GM23338 (cell line): ENCODE measurements at regions not wholly inside any gene's neighbourhood (a gene's known extent, or its start where the extent isn't known, plus 50 kb on each side); places are given as distances from the start of the nearest gene placed in this dataset.

ENCODE experiments used
- ATAC-seq: fragments of 200-7000 bp; cut with Tn5 transposase; 3 replicates; pipeline ENCODE4 v1.9.1; 2020
- DNase-seq: peaks from one replicate; pipeline ENCODE4 v3.0.0-alpha.2; 2015; ENCODE audit warnings: low spot score
- H2AFZ ChIP-seq: fragments of 200-600 bp; sonication (generic); 2 replicates; pipeline ENCODE4 v1.8.0; 2016; ENCODE audit warnings: antibody characterized with exemption, mild to moderate bottlenecking, moderate library complexity
- H3F3A ChIP-seq: fragments of 200-600 bp; sonication (generic); replicated peaks from 2 replicates; pipeline ENCODE4 v1.8.0; 2017; ENCODE audit warnings: antibody characterized with exemption, mixed run types, low read depth
- H3K27ac ChIP-seq: fragments of 200-600 bp; sonication (generic); 2 replicates; pipeline ENCODE4 v1.6.1; 2016; ENCODE audit warnings: low read depth
- H3K27me3 ChIP-seq: fragments of 200-600 bp; sonication (generic); 2 replicates; pipeline ENCODE4 v1.8.0; 2016; ENCODE audit warnings: mild to moderate bottlenecking, mixed run types, moderate library complexity; ENCODE audit not compliant: insufficient read depth
- H3K36me3 ChIP-seq: fragments of 200-600 bp; sonication (generic); 2 replicates; pipeline ENCODE4 v1.8.0; 2016; ENCODE audit warnings: mild to moderate bottlenecking; ENCODE audit not compliant: insufficient read depth
- H3K4me1 ChIP-seq: fragments of 200-600 bp; sonication (generic); 2 replicates; pipeline ENCODE4 v1.8.0; 2016; ENCODE audit warnings: mild to moderate bottlenecking, moderate library complexity; ENCODE audit not compliant: insufficient read depth
- H3K4me2 ChIP-seq: fragments of 200-600 bp; sonication (generic); 2 replicates; pipeline ENCODE4 v1.7.1; 2017; ENCODE audit warnings: mixed run types
- H3K4me3 ChIP-seq: fragments of 200-600 bp; sonication (generic); 2 replicates; pipeline ENCODE4 v1.6.1; 2016; ENCODE audit warnings: mixed run types
- H3K79me2 ChIP-seq: fragments of 200-600 bp; sonication (generic); replicated peaks from 2 replicates; pipeline ENCODE4 v1.8.0; 2017; ENCODE audit warnings: mild to moderate bottlenecking; ENCODE audit not compliant: insufficient read depth
- H3K9me2 ChIP-seq: fragments of 200-600 bp; sonication (generic); 2 replicates; pipeline ENCODE4 v1.8.0; 2017; ENCODE audit not compliant: insufficient read depth
- H4K20me1 ChIP-seq: fragments of 200-600 bp; sonication (generic); replicated peaks from 2 replicates; pipeline ENCODE4 v1.8.0; 2017; ENCODE audit warnings: mild to moderate bottlenecking; ENCODE audit not compliant: insufficient read depth
- H3K27ac Mint-ChIP-seq: 2 replicates; pipeline ENCODE4 v1.8.0; 2020; ENCODE audit warnings: inconsistent platforms, mild to moderate bottlenecking, moderate library complexity, mixed read lengths
- H3K27me3 Mint-ChIP-seq: 3 replicates; pipeline ENCODE4 v1.8.0; 2022; ENCODE audit warnings: low read depth, mild to moderate bottlenecking, moderate library complexity, mixed read lengths, inconsistent platforms; ENCODE audit not compliant: insufficient read depth, poor library complexity
- H3K36me3 Mint-ChIP-seq: 3 replicates; pipeline ENCODE4 v1.8.0; 2021; ENCODE audit warnings: low read depth, mild to moderate bottlenecking, inconsistent platforms, moderate library complexity, mixed read lengths
- H3K4me1 Mint-ChIP-seq: 3 replicates; pipeline ENCODE4 v1.8.0; 2020; ENCODE audit warnings: mild to moderate bottlenecking, inconsistent platforms, mixed read lengths
- H3K4me3 Mint-ChIP-seq: 3 replicates; pipeline ENCODE4 v1.8.0; 2021; ENCODE audit warnings: moderate library complexity, mild to moderate bottlenecking, inconsistent platforms, mixed read lengths
- H3K9me3 Mint-ChIP-seq: 3 replicates; pipeline ENCODE4 v1.8.0; 2020; ENCODE audit warnings: moderate library complexity, mild to moderate bottlenecking, inconsistent platforms, mixed read lengths
- CREB1 ChIP-seq: fragments of 250-450 bp; sonication (Bioruptor Pico); IDR thresholded peaks from 2 replicates; pipeline ENCODE4 v1.5.0; 2020; ENCODE audit warnings: low read depth, mild to moderate bottlenecking, moderate library complexity
- EZH2 ChIP-seq: fragments of 200-600 bp; sonication (generic); IDR thresholded peaks from one replicate; pipeline ENCODE4 v1.8.0; 2017; ENCODE audit warnings: antibody characterized with exemption, mild to moderate bottlenecking, low read depth; ENCODE audit not compliant: unreplicated experiment
- NANOG ChIP-seq: IDR thresholded peaks from 2 replicates; pipeline ENCODE4 v1.6.1; 2016; ENCODE audit warnings: antibody characterized with exemption, borderline replicate concordance
- POLR2AphosphoS5 ChIP-seq: IDR thresholded peaks from 2 replicates; pipeline ENCODE4 v1.6.1; 2016; ENCODE audit warnings: antibody characterized with exemption, low read depth
- STAT1 ChIP-seq: IDR thresholded peaks from one replicate; pipeline ENCODE4 v1.6.1; 2016; ENCODE audit warnings: antibody characterized with exemption; ENCODE audit not compliant: unreplicated experiment
- ZNF114 ChIP-seq: fragments of 250-450 bp; sonication (Bioruptor Pico); IDR thresholded peaks from 2 replicates; pipeline ENCODE4 v1.5.0; 2020; ENCODE audit warnings: mild to moderate bottlenecking, moderate library complexity
- ZNF331 ChIP-seq: fragments of 250-450 bp; sonication (Bioruptor Pico); IDR thresholded peaks from 2 replicates; pipeline ENCODE4 v1.5.0; 2020; ENCODE audit warnings: low read depth, mild to moderate bottlenecking, moderate library complexity
- TF ChIP-seq, protein P1 (sequence below): fragments of 250-450 bp; sonication (Bioruptor Pico); IDR thresholded peaks from 2 replicates; pipeline ENCODE4 v1.5.0; 2020; ENCODE audit warnings: mild to moderate bottlenecking, moderate library complexity
- TF ChIP-seq, protein P2 (sequence below): IDR thresholded peaks from 2 replicates; pipeline ENCODE4 v1.6.1; 2016; ENCODE audit warnings: antibody characterized with exemption

DNA sequence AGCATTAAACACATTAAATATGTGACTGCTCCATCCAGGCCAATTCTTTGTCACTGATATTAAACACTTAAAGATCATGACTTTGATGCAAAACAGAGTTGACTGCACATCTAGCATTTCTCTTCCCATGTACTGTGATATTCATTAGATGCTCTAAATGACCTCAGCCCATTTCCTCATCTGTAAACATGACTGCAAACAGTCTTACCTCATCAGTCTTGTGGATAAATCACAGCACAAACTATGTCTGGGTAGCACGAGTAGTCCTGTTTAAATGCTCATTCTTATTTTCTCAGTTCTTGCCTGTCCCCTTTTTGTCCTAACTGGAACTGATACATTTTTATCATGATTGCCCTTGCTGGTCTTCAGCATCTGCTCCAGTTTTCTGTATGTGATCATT, 1974.8 kb upstream of the LRRTM1 start:
- no peak overlapping the region for H3K27ac Mint-ChIP-seq
- H3K27ac ChIP-seq: no peak overlapping the region
- peaks cover 14% of the 10 kb centered on the region; the same call in 1 of the 2 replicates for H3K4me1 ChIP-seq
- no peak overlapping the region for H3K4me3 Mint-ChIP-seq
- no peaks in the 10 kb centered on the region for H3K79me2 ChIP-seq
- H3K4me3 ChIP-seq: no peak overlapping the region
- H3K9me2 ChIP-seq: peaks cover 3% of the 10 kb centered on the region; the same call in 1 of the 2 replicates
- H3K4me2 ChIP-seq: no peak overlapping the region
- no peaks in the 10 kb centered on the region for H3K27me3 ChIP-seq
- no peak for DNase-seq
- H4K20me1 ChIP-seq: no peaks in the 10 kb centered on the region
- no peaks in the 10 kb centered on the region for H3F3A ChIP-seq
- H3K36me3 ChIP-seq: no peaks in the 10 kb centered on the region
- peaks cover 15% of the 10 kb centered on the region for H3K4me1 Mint-ChIP-seq
- no peaks in the 10 kb centered on the region for H3K9me3 Mint-ChIP-seq
- TF ChIP-seq POLR2AphosphoS5 (no peak), EZH2 (no peak), ZNF114 (CRISPR knock-in tag) (no peak), ZNF331 (CRISPR knock-in tag) (no peak), CREB1 (CRISPR knock-in tag) (no peak)
- TF ChIP-seq, protein P1, sequence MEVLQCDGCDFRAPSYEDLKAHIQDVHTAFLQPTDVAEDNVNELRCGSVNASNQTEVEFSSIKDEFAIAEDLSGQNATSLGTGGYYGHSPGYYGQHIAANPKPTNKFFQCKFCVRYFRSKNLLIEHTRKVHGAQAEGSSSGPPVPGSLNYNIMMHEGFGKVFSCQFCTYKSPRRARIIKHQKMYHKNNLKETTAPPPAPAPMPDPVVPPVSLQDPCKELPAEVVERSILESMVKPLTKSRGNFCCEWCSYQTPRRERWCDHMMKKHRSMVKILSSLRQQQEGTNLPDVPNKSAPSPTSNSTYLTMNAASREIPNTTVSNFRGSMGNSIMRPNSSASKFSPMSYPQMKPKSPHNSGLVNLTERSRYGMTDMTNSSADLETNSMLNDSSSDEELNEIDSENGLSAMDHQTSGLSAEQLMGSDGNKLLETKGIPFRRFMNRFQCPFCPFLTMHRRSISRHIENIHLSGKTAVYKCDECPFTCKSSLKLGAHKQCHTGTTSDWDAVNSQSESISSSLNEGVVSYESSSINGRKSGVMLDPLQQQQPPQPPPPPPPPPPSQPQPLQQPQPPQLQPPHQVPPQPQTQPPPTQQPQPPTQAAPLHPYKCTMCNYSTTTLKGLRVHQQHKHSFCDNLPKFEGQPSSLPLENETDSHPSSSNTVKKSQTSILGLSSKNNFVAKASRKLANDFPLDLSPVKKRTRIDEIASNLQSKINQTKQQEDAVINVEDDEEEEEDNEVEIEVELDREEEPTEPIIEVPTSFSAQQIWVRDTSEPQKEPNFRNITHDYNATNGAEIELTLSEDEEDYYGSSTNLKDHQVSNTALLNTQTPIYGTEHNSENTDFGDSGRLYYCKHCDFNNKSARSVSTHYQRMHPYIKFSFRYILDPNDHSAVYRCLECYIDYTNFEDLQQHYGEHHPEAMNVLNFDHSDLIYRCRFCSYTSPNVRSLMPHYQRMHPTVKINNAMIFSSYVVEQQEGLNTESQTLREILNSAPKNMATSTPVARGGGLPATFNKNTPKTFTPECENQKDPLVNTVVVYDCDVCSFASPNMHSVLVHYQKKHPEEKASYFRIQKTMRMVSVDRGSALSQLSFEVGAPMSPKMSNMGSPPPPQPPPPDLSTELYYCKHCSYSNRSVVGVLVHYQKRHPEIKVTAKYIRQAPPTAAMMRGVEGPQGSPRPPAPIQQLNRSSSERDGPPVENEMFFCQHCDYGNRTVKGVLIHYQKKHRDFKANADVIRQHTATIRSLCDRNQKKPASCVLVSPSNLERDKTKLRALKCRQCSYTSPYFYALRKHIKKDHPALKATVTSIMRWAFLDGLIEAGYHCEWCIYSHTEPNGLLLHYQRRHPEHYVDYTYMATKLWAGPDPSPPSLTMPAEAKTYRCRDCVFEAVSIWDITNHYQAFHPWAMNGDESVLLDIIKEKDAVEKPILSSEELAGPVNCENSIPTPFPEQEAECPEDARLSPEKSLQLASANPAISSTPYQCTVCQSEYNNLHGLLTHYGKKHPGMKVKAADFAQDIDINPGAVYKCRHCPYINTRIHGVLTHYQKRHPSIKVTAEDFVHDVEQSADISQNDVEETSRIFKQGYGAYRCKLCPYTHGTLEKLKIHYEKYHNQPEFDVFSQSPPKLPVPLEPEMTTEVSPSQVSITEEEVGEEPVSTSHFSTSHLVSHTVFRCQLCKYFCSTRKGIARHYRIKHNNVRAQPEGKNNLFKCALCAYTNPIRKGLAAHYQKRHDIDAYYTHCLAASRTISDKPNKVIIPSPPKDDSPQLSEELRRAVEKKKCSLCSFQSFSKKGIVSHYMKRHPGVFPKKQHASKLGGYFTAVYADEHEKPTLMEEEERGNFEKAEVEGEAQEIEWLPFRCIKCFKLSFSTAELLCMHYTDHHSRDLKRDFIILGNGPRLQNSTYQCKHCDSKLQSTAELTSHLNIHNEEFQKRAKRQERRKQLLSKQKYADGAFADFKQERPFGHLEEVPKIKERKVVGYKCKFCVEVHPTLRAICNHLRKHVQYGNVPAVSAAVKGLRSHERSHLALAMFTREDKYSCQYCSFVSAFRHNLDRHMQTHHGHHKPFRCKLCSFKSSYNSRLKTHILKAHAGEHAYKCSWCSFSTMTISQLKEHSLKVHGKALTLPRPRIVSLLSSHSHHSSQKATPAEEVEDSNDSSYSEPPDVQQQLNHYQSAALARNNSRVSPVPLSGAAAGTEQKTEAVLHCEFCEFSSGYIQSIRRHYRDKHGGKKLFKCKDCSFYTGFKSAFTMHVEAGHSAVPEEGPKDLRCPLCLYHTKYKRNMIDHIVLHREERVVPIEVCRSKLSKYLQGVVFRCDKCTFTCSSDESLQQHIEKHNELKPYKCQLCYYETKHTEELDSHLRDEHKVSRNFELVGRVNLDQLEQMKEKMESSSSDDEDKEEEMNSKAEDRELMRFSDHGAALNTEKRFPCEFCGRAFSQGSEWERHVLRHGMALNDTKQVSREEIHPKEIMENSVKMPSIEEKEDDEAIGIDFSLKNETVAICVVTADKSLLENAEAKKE: no peak
- H2AFZ ChIP-seq: no peak overlapping the region; the same call in 1 of the 2 replicates
- H3K27me3 Mint-ChIP-seq: peaks cover 5% of the 10 kb centered on the region
- no peaks in the 10 kb centered on the region for H3K36me3 Mint-ChIP-seq
- ATAC-seq: no peak

DNA sequence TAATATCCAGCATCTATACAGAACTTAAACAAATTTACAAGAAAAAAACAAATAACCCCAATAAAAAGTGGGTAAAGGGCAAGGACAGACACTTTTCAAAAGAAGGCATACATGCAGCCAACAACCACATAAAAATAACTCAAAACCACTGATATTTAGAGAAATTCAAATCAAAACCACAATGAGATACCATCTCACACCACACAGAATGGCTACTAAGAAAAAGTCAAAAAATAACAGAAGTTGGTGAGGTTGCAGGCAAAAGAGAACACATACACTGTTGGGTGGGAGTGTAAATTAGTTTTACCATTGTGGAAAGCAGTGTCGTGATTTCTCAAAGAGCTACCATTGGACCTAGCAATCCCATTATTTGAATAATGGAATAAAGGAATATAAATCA, 1973.9 kb upstream of the LRRTM1 start:
- H3K27ac Mint-ChIP-seq: no peak overlapping the region
- Histone ChIP-seq H3F3A (no peaks in the 10 kb centered on the region), H3K27ac (no peak overlapping the region), H3K27me3 (no peaks in the 10 kb centered on the region), H3K79me2 (no peaks in the 10 kb centered on the region), H3K4me2 (no peak overlapping the region), H4K20me1 (no peaks in the 10 kb centered on the region), H3K9me2 (peaks cover 3% of the 10 kb centered on the region; the same call in 1 of the 2 replicates), H2AFZ (no peak overlapping the region), H3K36me3 (no peaks in the 10 kb centered on the region), H3K4me3 (no peak overlapping the region), H3K4me1 (peaks cover 14% of the 10 kb centered on the region; the same call in 1 of the 2 replicates)
- peaks cover 5% of the 10 kb centered on the region for H3K27me3 Mint-ChIP-seq
- no peaks in the 10 kb centered on the region for H3K36me3 Mint-ChIP-seq
- no peaks in the 10 kb centered on the region for H3K9me3 Mint-ChIP-seq
- peaks cover 15% of the 10 kb centered on the region for H3K4me1 Mint-ChIP-seq
- DNase-seq: no peak
- no peak for ATAC-seq
- no peak overlapping the region for H3K4me3 Mint-ChIP-seq
- no peak for TF ChIP-seq EZH2
- TF ChIP-seq STAT1: no peak
- TF ChIP-seq, protein P2, sequence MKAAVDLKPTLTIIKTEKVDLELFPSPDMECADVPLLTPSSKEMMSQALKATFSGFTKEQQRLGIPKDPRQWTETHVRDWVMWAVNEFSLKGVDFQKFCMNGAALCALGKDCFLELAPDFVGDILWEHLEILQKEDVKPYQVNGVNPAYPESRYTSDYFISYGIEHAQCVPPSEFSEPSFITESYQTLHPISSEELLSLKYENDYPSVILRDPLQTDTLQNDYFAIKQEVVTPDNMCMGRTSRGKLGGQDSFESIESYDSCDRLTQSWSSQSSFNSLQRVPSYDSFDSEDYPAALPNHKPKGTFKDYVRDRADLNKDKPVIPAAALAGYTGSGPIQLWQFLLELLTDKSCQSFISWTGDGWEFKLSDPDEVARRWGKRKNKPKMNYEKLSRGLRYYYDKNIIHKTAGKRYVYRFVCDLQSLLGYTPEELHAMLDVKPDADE: no peak
- TF ChIP-seq ZNF114 (CRISPR knock-in tag): no peak
- TF ChIP-seq NANOG: no peak
- no peak for TF ChIP-seq POLR2AphosphoS5
